Loucy (cell line): ENCODE measurements at regions not wholly inside any gene's neighbourhood (a gene's known extent, or its start where the extent isn't known, plus 50 kb on each side); places are given as distances from the start of the nearest gene placed in this dataset.

Source experiments
- CTCF ChIP-seq: fragments of 200-600 bp; sonication (generic); conservative IDR thresholded peaks from 2 replicates; pipeline ENCODE4 v1.5.1; 2014; ENCODE audit warnings: mild to moderate bottlenecking, antibody characterized with exemption, low read length
- EZH2phosphoT487 ChIP-seq: fragments of 200-600 bp; IDR thresholded peaks from 2 replicates; pipeline ENCODE4 v1.6.1; 2018; ENCODE audit warnings: antibody characterized with exemption, mild to moderate bottlenecking, moderate library complexity, borderline replicate concordance

- TF ChIP-seq CTCF = no peak
- TF ChIP-seq EZH2phosphoT487 = no peak
Measured at GRCh38 chr5:9765419-9766140, 135.4 kb upstream of the TAS2R1 start.
